Stimulated activated CD8-positive, alpha-beta memory T cell treated with anti-CD3 and anti-CD28 coated beads, Interleukin-15, amount 100 ng/mL, for 48 hours (primary cell): ENCODE measurements at regions not wholly inside any gene's neighbourhood (a gene's known extent, or its start where the extent isn't known, plus 50 kb on each side); places are given as distances from the start of the nearest gene placed in this dataset.
"Not testable (repeated sequence)": the region's sequence is repeated elsewhere in the genome, so short reads cannot be mapped to it uniquely, and the experiment has no call there.

ENCODE experiments used
- DNase-seq, 2 donors: peaks; one replicate each; pipeline ENCODE4 v3.0.0-alpha.2; 2020; ENCODE audit warnings: low read depth in 2 of 2

GRCh38 chr2:6111781-6112261 lies 419.6 kb downstream of the SOX11 start:
- no peak for DNase-seq

DNA sequence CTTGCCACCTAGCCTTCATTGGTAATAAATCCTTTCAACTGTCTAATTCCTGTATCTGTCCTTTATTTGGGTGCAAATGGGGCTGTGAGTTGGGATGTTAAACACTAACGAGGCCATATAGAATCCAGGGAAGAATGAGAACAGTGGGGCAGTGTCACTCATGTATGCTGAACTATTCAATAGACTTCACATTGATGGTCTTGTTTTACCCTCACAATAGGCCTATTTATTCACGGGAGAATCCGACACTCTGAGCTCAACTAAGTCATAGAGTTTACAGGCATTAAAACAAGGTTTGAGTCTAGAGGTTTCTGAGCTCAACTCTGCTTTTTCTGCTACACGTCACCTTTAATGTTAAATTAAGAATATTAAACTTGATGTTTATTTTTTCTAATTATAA lies 421.6 kb downstream of the SOX11 start:
- no peak for DNase-seq

GRCh38 chr2:6127718-6128117 lies 435.5 kb downstream of the SOX11 start:
- DNase-seq = no peak

GRCh38 chr2:6139142-6139541 lies 447.0 kb downstream of the SOX11 start:
- DNase-seq = no peak

- no peak for DNase-seq
Measured at GRCh38 chr2:6139916-6140315, 447.7 kb downstream of the SOX11 start.

GRCh38 chr2:6140509-6140908 lies 448.3 kb downstream of the SOX11 start:
- no peak for DNase-seq

GRCh38 chr2:6143812-6144211 lies 451.6 kb downstream of the SOX11 start:
- no peak for DNase-seq

DNA sequence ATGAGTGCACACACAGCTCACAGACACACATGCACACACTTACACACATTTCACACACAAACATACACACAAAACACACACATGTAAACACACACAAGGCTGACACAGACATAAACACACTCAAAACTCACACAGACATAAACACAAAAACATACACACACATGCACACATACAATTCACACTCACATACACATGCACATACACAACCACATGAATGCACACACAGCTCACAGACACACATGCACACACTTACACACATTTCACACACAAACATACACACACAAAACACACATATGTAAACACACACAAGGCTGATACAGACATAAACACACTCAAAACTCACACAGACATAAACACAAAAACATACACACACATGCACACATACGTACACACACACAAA lies 455.0 kb downstream of the SOX11 start:
- not testable (repeated sequence) for DNase-seq

GRCh38 chr2:6148882-6149281 lies 456.7 kb downstream of the SOX11 start:
- no peak for DNase-seq

GRCh38 chr2:6159606-6160005 lies 467.4 kb downstream of the SOX11 start:
- no peak for DNase-seq

- no peak for DNase-seq
Measured at GRCh38 chr2:6163932-6164331, 471.7 kb downstream of the SOX11 start.

GRCh38 chr2:6164986-6165747 lies 473.0 kb downstream of the SOX11 start:
- no peak for DNase-seq

- DNase-seq = no peak
Measured at GRCh38 chr2:6167592-6168138, 475.5 kb downstream of the SOX11 start.

DNA sequence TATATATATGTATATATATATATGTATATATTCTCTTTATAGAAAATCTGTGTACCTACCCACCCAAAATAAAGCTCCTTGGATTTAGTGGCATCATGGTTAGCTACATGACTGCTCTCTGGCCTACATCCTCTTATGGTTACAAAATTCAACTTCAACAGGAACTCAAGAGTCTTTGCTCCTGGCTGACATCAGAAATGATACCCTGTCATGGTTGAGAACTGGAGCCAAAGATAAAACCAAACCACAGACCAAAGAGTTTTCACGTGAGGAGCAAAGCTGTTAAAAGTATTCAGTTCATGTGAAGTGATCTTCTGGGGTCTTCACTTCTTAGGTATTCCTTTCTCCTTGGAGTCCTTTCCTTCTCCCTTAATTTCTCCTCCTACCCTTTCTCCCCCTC lies 476.3 kb downstream of the SOX11 start:
- no peak for DNase-seq

DNA sequence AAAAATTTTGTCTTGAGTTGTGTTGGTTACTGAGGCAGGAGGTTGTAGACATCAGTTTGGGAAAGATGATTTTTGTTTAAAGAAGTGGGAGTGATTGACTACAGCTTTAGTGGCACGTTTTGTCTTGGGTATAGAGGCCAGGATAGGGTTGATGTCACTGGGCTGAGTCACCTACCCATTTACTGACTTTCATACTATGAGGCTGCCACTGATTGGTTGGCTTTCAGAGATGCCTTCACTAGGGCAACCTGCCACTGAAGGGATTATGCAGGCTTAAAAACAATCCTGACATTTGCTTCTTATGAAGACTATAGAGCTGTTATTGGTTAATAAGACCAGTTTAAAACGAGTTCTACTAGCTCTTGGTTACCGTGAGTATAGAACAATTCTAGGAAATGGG lies 479.1 kb downstream of the SOX11 start:
- DNase-seq = no peak

GRCh38 chr2:6177811-6178210 lies 485.6 kb downstream of the SOX11 start:
- DNase-seq = no peak

DNA sequence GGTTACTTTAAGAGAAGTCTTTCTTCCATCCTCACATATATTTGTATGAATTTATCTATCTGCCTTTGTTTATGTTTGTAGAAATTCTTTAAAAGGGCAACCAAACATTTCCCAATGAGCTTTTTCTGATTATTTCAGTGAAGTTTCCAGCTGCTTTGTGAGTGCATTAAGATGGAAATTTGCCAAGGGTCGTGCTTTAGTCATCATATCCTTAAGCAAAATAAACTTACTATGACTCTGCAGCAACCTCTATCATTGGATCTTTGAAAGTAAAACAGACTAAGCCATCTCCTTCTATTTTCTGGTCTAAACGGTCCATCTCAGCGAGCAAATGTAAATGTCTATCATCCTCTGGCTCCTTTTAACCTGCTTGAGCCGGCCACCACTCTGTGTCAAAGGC lies 489.3 kb downstream of the SOX11 start:
- no peak for DNase-seq

DNA sequence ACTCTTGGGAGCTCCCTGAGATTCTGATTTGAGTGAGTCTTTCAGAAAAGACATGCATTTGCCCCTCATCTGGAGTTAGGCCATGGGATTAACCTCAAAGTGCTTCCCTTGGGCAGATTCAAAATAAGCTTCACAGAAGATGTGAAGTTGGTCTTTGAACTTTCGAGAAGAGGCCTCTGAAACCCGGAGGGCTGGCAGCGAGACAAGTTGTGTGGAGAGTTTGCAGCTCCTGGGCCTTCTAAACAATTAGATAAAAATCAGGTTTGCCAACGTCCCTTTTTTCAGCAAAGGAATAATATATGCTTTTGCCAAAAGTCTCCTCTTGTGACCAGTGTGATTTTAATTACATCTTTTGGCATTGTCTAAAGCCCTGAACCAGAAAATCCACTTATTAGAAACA lies 489.7 kb downstream of the SOX11 start:
- DNase-seq = no peak

- no peak for DNase-seq
Measured at GRCh38 chr2:6183226-6183625, 491.0 kb downstream of the SOX11 start.

DNA sequence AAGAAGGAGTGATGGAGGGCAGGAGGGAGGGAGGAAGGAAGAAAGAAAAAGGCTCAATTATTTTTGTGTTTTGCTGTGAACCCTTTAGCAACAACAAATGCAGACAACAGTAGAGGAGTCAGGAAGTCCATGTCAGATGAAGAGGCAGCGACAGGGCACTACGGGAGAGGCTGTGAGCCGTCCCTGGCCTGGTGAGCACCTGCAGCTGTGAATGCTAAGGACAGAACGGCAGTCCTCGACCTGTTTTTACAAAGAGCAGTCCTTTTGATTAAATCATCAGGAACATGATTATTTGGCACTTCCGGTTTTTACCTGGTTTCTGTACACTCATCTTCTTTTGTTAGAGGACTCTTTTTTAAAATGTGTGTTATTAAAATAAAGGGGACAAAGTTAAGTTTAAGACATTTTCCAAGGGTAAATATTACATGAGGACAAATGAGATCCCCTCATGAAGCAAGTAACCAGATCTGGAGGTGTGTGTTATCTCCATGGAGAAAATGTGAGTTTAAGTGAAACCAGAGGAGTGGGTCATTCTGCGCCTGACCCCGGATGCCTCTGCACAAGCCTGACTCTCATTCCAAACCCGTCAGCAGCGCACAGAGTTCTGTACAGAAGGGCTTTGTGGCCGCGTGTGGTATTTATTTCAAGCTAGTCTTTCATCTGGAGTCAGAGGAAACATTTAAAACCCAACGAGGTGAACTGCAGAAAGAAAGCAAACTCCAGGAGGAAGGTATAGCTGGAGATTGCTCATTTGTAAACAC lies 492.5 kb downstream of the SOX11 start:
- no peak for DNase-seq

GRCh38 chr2:6186332-6187151 lies 494.4 kb downstream of the SOX11 start:
- no peak for DNase-seq

DNA sequence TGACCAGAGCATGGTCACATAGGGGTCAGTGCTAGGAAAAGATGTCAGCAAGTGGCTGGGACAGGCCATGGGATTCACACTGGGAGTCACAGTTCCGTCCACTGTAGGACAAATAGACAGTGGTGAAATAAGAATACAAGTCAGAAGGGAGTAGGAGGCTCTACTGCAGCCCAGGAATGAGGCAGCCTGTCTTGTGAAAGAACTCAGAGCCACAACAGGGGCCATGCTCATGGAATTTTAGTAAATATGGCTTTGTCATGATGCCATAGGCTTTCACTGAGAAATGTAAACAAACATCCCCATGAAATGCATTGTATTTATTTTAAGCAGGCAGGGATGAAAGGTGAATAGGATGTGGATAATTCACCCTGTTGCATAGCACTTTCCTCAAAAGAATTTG lies 504.3 kb downstream of the SOX11 start:
- no peak for DNase-seq
